Endothelial cell of umbilical vein (primary cell): ENCODE measurements at regions not wholly inside any gene's neighbourhood (a gene's known extent, or its start where the extent isn't known, plus 50 kb on each side); places are given as distances from the start of the nearest gene placed in this dataset.

Source experiments
- BruUV-seq: library from RNA; stranded (reverse); fragments of 400-500 nt; replicated peaks from 2 replicates; lab custom pipeline; 2021; lab: Mats Ljungman, UMichigan
- CTCF ChIA-PET: fragments of 300-600, 350-600 bp; sonication (Branson Sonifier 250); formaldehyde crosslinking; loops from one replicate; lab custom pipeline; 2021; ENCODE audit warnings: antibody characterized with exemption, inconsistent platforms; lab: Charles Lee
- POLR2A ChIA-PET: fragments of 300-600, 350-600 bp; sonication (Branson Sonifier 250); formaldehyde crosslinking; loops from one replicate; lab custom pipeline; 2021; ENCODE audit warnings: antibody characterized with exemption, inconsistent platforms; lab: Charles Lee
- DNase-seq: peaks from one replicate; pipeline ENCODE4 v3.0.0-alpha.2; 2011; ENCODE audit warnings: low read depth, low spot score
- FAIRE-seq: peaks from 2 replicates; lab custom pipeline; 2011; peaks lifted over from hg19 to GRCh38; lab: Jason Lieb, UNC
- H2AFZ ChIP-seq: 2 replicates; pipeline ENCODE4 v1.6.0; 2012; ENCODE audit warnings: low read depth, low read length, control low read depth, inconsistent platforms
- H3K27ac ChIP-seq: 2 replicates; pipeline ENCODE4 v1.5.1; 2011; ENCODE audit warnings: low read depth, mild to moderate bottlenecking, control low read depth, low read length, moderate library complexity; ENCODE audit not compliant: insufficient read depth
- H3K27me3 ChIP-seq, 2 experiments: 2 replicates each; pipeline versions ENCODE4 v1.6.0 to v1.6.1; 2011; ENCODE audit warnings: low read length in 2 of 2, mixed read lengths in 1 of 2; ENCODE audit not compliant: control insufficient read depth in 2 of 2, insufficient read depth in 2 of 2
- H3K36me3 ChIP-seq, 2 experiments: 2 replicates in 1 of 2; 3 replicates in 1 of 2; pipeline ENCODE4 v1.5.1; 2011; ENCODE audit warnings: low read length in 2 of 2, mild to moderate bottlenecking in 1 of 2, moderate library complexity in 1 of 2; ENCODE audit not compliant: control insufficient read depth in 2 of 2, insufficient read depth in 2 of 2; ENCODE audit errors: extremely low read depth in 1 of 2
- H3K4me1 ChIP-seq: 3 replicates; pipeline ENCODE4 v1.5.1; 2011; ENCODE audit warnings: mild to moderate bottlenecking, low read length; ENCODE audit not compliant: control insufficient read depth, insufficient read depth; ENCODE audit errors: extremely low read depth
- H3K4me2 ChIP-seq: 2 replicates; pipeline ENCODE4 v1.6.1; 2011; ENCODE audit warnings: low read length, control low read depth, mixed read lengths; ENCODE audit not compliant: insufficient read depth
- H3K4me3 ChIP-seq, 3 experiments: fragments of 200-600 bp in 1 of 3; sonication (generic), shearing (Covaris generic) in 1 of 3; replicated peaks in 1 of 3; 2 replicates each; pipeline ENCODE4 v1.5.1; 2011 to 2016; ENCODE audit warnings: control low read depth in 3 of 3, low read length in 3 of 3, mild to moderate bottlenecking in 2 of 3, inconsistent platforms in 1 of 3, low read depth in 1 of 3, moderate library complexity in 1 of 3; ENCODE audit not compliant: insufficient read depth in 1 of 3
- H3K79me2 ChIP-seq: 2 replicates; pipeline ENCODE4 v1.6.0; 2012; ENCODE audit warnings: low read length, inconsistent platforms; ENCODE audit not compliant: control insufficient read depth, insufficient read depth
- H3K9ac ChIP-seq: replicated peaks from 2 replicates; pipeline ENCODE3; 2011; ENCODE audit warnings: low read length, control low read depth; ENCODE audit not compliant: insufficient read depth; ENCODE audit errors: extremely low read depth
- H3K9me1 ChIP-seq: replicated peaks from 3 replicates; pipeline ENCODE4 v1.6.0; 2011; ENCODE audit warnings: mild to moderate bottlenecking, low read length; ENCODE audit not compliant: control insufficient read depth, insufficient read depth; ENCODE audit errors: extremely low read depth
- H3K9me3 ChIP-seq: replicated peaks from 2 replicates; pipeline ENCODE4 v1.5.1; 2012; ENCODE audit warnings: low read length, inconsistent platforms; ENCODE audit not compliant: control insufficient read depth, insufficient read depth
- H4K20me1 ChIP-seq: replicated peaks from 2 replicates; pipeline ENCODE3; 2011; ENCODE audit warnings: mild to moderate bottlenecking, low read length; ENCODE audit not compliant: control insufficient read depth, insufficient read depth; ENCODE audit errors: extremely low read depth
- EZH2 ChIP-seq: IDR thresholded peaks from 2 replicates; pipeline ENCODE4 v1.6.1; 2012; ENCODE audit warnings: borderline replicate concordance, low read depth, mild to moderate bottlenecking, moderate library complexity, low read length, inconsistent platforms; ENCODE audit not compliant: severe bottlenecking
- FOS ChIP-seq: IDR thresholded peaks from 2 replicates; pipeline ENCODE4 v1.6.1; 2011; ENCODE audit warnings: mild to moderate bottlenecking, low read length, moderate library complexity, borderline replicate concordance; ENCODE audit not compliant: insufficient read depth
- GATA2 ChIP-seq: IDR thresholded peaks from 2 replicates; pipeline ENCODE4 v1.7.0; 2011; ENCODE audit warnings: low read depth, mild to moderate bottlenecking, moderate library complexity, mixed read lengths, low read length; ENCODE audit not compliant: insufficient read length, insufficient read depth
- JUN ChIP-seq: IDR thresholded peaks from 2 replicates; pipeline ENCODE4 v1.6.1; 2011; ENCODE audit warnings: borderline replicate concordance, low read depth; ENCODE audit not compliant: insufficient read length, insufficient read depth
- MAX ChIP-seq: IDR thresholded peaks from 2 replicates; pipeline ENCODE4 v1.6.1; 2011; ENCODE audit not compliant: insufficient read depth, insufficient read length
- MYC ChIP-seq: IDR thresholded peaks from one replicate; pipeline ENCODE4 v1.6.1; 2011; ENCODE audit warnings: mild to moderate bottlenecking, low read depth, low read length
- POLR2A ChIP-seq: IDR thresholded peaks from 2 replicates; pipeline ENCODE4 v1.6.1; 2012; ENCODE audit warnings: low read depth, mild to moderate bottlenecking, control low read depth, low read length
- POLR2AphosphoS5 ChIP-seq: IDR thresholded peaks from 2 replicates; pipeline ENCODE4 v1.6.1; 2012; ENCODE audit warnings: low read depth, mild to moderate bottlenecking, control low read depth, low read length, moderate library complexity; ENCODE audit not compliant: insufficient read depth
- dilution Hi-C: fragments of 300-500 bp; cut with MboI; formaldehyde crosslinking; loops from one replicate; pipeline ENCODE4 v1.15.0; 2019; ENCODE audit warnings: low sequenced_read_pairs; ENCODE audit not compliant: extremely low pct_ligation_motif_present
- intact Hi-C: fragments of 100-400 bp; cut with micrococcal nuclease; formaldehyde crosslinking; loops from one replicate; pipeline ENCODE4 v1.10.0; 2022
- TF ChIP-seq, protein P1 (sequence below), 2 donors: IDR thresholded peaks; 1 replicate in 1 of 2; 2 replicates in 1 of 2; pipeline ENCODE4 v1.5.1; 2011; ENCODE audit warnings: low read length in 2 of 2, mild to moderate bottlenecking in 2 of 2, moderate library complexity in 2 of 2, control low read depth in 1 of 2, inconsistent platforms in 1 of 2, low read depth in 1 of 2; ENCODE audit not compliant: insufficient read depth in 1 of 2; ENCODE audit errors: extremely low read depth in 1 of 2

GRCh38 chr9:88234114-88234513 lies 95.8 kb upstream of the SPATA31C2 start:
- DNase-seq (no peak), FAIRE-seq (no peak)
- no peaks in the 10 kb centered on the region for H3K9me3 ChIP-seq
- no peaks in the 10 kb centered on the region for H3K79me2 ChIP-seq
- H3K9ac ChIP-seq = no peak overlapping the region
- CTCF ChIA-PET = no interaction called here
- POLR2A ChIA-PET = no interaction called here
- H3K4me2 ChIP-seq = no peak overlapping the region
- dilution Hi-C loops = no loop called here
- H3K27me3 ChIP-seq = no peaks in the 10 kb centered on the region
- H2AFZ ChIP-seq = no peak overlapping the region
- TF ChIP-seq EZH2 = no peak
- no peak for TF ChIP-seq MYC
- TF ChIP-seq POLR2A = no peak
- no peak for TF ChIP-seq MAX
- TF ChIP-seq POLR2AphosphoS5 = no peak
- no peak for TF ChIP-seq FOS
- no peak for TF ChIP-seq GATA2
- TF ChIP-seq, protein P1, sequence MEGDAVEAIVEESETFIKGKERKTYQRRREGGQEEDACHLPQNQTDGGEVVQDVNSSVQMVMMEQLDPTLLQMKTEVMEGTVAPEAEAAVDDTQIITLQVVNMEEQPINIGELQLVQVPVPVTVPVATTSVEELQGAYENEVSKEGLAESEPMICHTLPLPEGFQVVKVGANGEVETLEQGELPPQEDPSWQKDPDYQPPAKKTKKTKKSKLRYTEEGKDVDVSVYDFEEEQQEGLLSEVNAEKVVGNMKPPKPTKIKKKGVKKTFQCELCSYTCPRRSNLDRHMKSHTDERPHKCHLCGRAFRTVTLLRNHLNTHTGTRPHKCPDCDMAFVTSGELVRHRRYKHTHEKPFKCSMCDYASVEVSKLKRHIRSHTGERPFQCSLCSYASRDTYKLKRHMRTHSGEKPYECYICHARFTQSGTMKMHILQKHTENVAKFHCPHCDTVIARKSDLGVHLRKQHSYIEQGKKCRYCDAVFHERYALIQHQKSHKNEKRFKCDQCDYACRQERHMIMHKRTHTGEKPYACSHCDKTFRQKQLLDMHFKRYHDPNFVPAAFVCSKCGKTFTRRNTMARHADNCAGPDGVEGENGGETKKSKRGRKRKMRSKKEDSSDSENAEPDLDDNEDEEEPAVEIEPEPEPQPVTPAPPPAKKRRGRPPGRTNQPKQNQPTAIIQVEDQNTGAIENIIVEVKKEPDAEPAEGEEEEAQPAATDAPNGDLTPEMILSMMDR (IDR thresholded peaks at IDR 0.05; ENCODE audit: extremely low read depth in 1 of 2, insufficient read depth in 1 of 2, low read depth in 1 of 2, low read length in 2 of 2) = no peak
- no peak for TF ChIP-seq JUN
- H4K20me1 ChIP-seq = no peaks in the 10 kb centered on the region
- intact Hi-C loops = loop anchor here (10.0 kb wide), 1 partner anchor 61 kb away; no protein-coding TSS in a partner anchor
- H3K4me1 ChIP-seq = no peaks in the 10 kb centered on the region
- no peak overlapping the region for H3K4me3 ChIP-seq
- BruUV-seq = no TSS peak
- H3K36me3 ChIP-seq = no peaks in the 10 kb centered on the region
- H3K27ac ChIP-seq = no peak overlapping the region
- no peaks in the 10 kb centered on the region for H3K9me1 ChIP-seq
